DOHH2 (cell line): ENCODE measurements at regions not wholly inside any gene's neighbourhood (a gene's known extent, or its start where the extent isn't known, plus 50 kb on each side); places are given as distances from the start of the nearest gene placed in this dataset.

ENCODE experiments used
- H3F3A ChIP-seq: fragments of 200-600 bp; sonication (generic), shearing (Covaris generic); 2 replicates; pipeline ENCODE4 v1.6.0; 2016; ENCODE audit warnings: antibody characterized with exemption, mild to moderate bottlenecking; ENCODE audit not compliant: control insufficient read depth, insufficient read depth
- H3K27ac ChIP-seq: fragments of 200-600 bp; sonication (generic); 2 replicates; pipeline ENCODE4 v1.5.1; 2014; ENCODE audit warnings: low read depth, mild to moderate bottlenecking, low read length, moderate library complexity
- H3K27me3 ChIP-seq: fragments of 200-600 bp; sonication (generic); 2 replicates; pipeline ENCODE4 v1.6.1; 2014; ENCODE audit warnings: mild to moderate bottlenecking, low read length, mixed read lengths; ENCODE audit not compliant: control insufficient read depth
- H3K36me3 ChIP-seq: fragments of 200-600 bp; sonication (generic); 2 replicates; pipeline ENCODE4 v1.6.1; 2014; ENCODE audit warnings: mild to moderate bottlenecking, low read length, moderate library complexity, mixed read lengths; ENCODE audit not compliant: control insufficient read depth
- H3K4me1 ChIP-seq: fragments of 200-600 bp; sonication (generic); 2 replicates; pipeline ENCODE4 v1.6.1; 2014; ENCODE audit warnings: mild to moderate bottlenecking, low read length, mixed read lengths; ENCODE audit not compliant: control insufficient read depth
- H3K4me2 ChIP-seq: fragments of 200-600 bp; sonication (generic); 2 replicates; pipeline ENCODE4 v1.6.0; 2014; ENCODE audit warnings: mild to moderate bottlenecking, low read length, moderate library complexity
- H3K4me3 ChIP-seq: fragments of 200-600 bp; sonication (generic); 2 replicates; pipeline ENCODE4 v1.5.1; 2014; ENCODE audit warnings: mild to moderate bottlenecking, low read length, mixed read lengths
- H3K79me2 ChIP-seq: fragments of 200-600 bp; sonication (generic); 2 replicates; pipeline ENCODE4 v1.6.1; 2014; ENCODE audit warnings: mild to moderate bottlenecking, low read length, mixed read lengths; ENCODE audit not compliant: control insufficient read depth
- H3K9me2 ChIP-seq: fragments of 200-600 bp; sonication (generic); replicated peaks from 2 replicates; pipeline ENCODE4 v1.6.1; 2014; ENCODE audit warnings: mild to moderate bottlenecking, low read length, mixed read lengths; ENCODE audit not compliant: control insufficient read depth
- H3K9me3 ChIP-seq: fragments of 200-600 bp; sonication (generic); 2 replicates; pipeline ENCODE4 v1.6.1; 2014; ENCODE audit warnings: antibody characterized with exemption, low read length, mixed read lengths; ENCODE audit not compliant: control insufficient read depth, insufficient read depth
- H4K20me1 ChIP-seq: fragments of 200-600 bp; sonication (generic); 2 replicates; pipeline ENCODE4 v1.6.0; 2014; ENCODE audit warnings: low read depth, mild to moderate bottlenecking, antibody characterized with exemption, low read length, moderate library complexity; ENCODE audit not compliant: control insufficient read depth, insufficient read depth
- CTCF ChIP-seq: fragments of 200-600 bp; sonication (generic); IDR thresholded peaks from one replicate; pipeline ENCODE4 v1.5.1; 2014; ENCODE audit warnings: antibody characterized with exemption, mild to moderate bottlenecking, low read depth, low read length; ENCODE audit not compliant: poor library complexity, severe bottlenecking
- EZH2phosphoT487 ChIP-seq: fragments of 200-600 bp; sonication (generic); IDR thresholded peaks from 2 replicates; pipeline ENCODE4 v1.6.1; 2017; ENCODE audit warnings: borderline replicate concordance, mild to moderate bottlenecking, antibody characterized with exemption, low read length, moderate library complexity, mixed read lengths

- Histone ChIP-seq H4K20me1 (no peaks in the 10 kb centered on the region), H3K9me2 (no peaks in the 10 kb centered on the region), H3K36me3 (no peaks in the 10 kb centered on the region)
These were observed 397.1 kb downstream of the MN1 start for GRCh38 chr22:27404441-27404840.

GRCh38 chr22:27405672-27406388 is 395.7 kb downstream of the MN1 start:
- no peak overlapping the region for H3K4me3 ChIP-seq
- H3K9me2 ChIP-seq = no peaks in the 10 kb centered on the region
- H3F3A ChIP-seq = no peaks in the 10 kb centered on the region
- no peaks in the 10 kb centered on the region for H3K9me3 ChIP-seq
- no peaks in the 10 kb centered on the region for H4K20me1 ChIP-seq
- no peaks in the 10 kb centered on the region for H3K36me3 ChIP-seq
- no peak overlapping the region for H3K27ac ChIP-seq
- peaks cover 4% of the 10 kb centered on the region for H3K4me1 ChIP-seq
- no peaks in the 10 kb centered on the region for H3K27me3 ChIP-seq
- TF ChIP-seq CTCF (peak; percentile 83), EZH2phosphoT487 (no peak)
- H3K79me2 ChIP-seq = no peaks in the 10 kb centered on the region
- H3K4me2 ChIP-seq = no peak overlapping the region

More at GRCh38 chr22:27404441-27404840, 397.1 kb downstream of the MN1 start:
- Histone ChIP-seq H3F3A (no peaks in the 10 kb centered on the region), H3K27ac (no peak overlapping the region), H3K4me1 (peaks cover 4% of the 10 kb centered on the region), H3K4me2 (no peak overlapping the region), H3K4me3 (no peak overlapping the region), H3K9me3 (no peaks in the 10 kb centered on the region), H3K79me2 (no peaks in the 10 kb centered on the region), H3K27me3 (no peaks in the 10 kb centered on the region)
- TF ChIP-seq EZH2phosphoT487 (no peak), CTCF (no peak)

GRCh38 chr22:27406389-27406861 is 395.1 kb downstream of the MN1 start:
- H3K27ac ChIP-seq = no peak overlapping the region
- TF ChIP-seq CTCF (no peak), EZH2phosphoT487 (no peak)

More at GRCh38 chr22:27406389-27406861, 395.1 kb downstream of the MN1 start:
- Histone ChIP-seq H4K20me1 (no peaks in the 10 kb centered on the region), H3K9me3 (no peaks in the 10 kb centered on the region), H3K4me1 (peaks cover 4% of the 10 kb centered on the region), H3K4me2 (no peak overlapping the region), H3K9me2 (no peaks in the 10 kb centered on the region), H3K79me2 (no peaks in the 10 kb centered on the region), H3K36me3 (no peaks in the 10 kb centered on the region), H3K27me3 (no peaks in the 10 kb centered on the region), H3F3A (no peaks in the 10 kb centered on the region), H3K4me3 (no peak overlapping the region)
